K562 (cell line): ENCODE measurements at regions not wholly inside any gene's neighbourhood (a gene's known extent, or its start where the extent isn't known, plus 50 kb on each side); places are given as distances from the start of the nearest gene placed in this dataset.

Source experiments
- CXXC5 ChIP-seq: fragments of 250-450 bp; sonication (Bioruptor Pico); IDR thresholded peaks from 2 replicates; pipeline ENCODE4 v1.8.0; 2022; ENCODE audit warnings: inconsistent platforms, mild to moderate bottlenecking, moderate library complexity
- RBM39 ChIP-seq: fragments of 200-400 bp; formaldehyde crosslinking; optimal IDR thresholded peaks from 2 replicates; pipeline ENCODE3; 2018; ENCODE audit warnings: low read depth, low read length
- RFX5 ChIP-seq: IDR thresholded peaks from 2 replicates; pipeline ENCODE4 v1.6.1; 2011; ENCODE audit warnings: low read depth, mild to moderate bottlenecking, improper control_type of control experiment, low read length
- TF ChIP-seq, protein P1 (sequence below): IDR thresholded peaks from 3 replicates; pipeline ENCODE4 v1.6.1; 2011; ENCODE audit warnings: borderline replicate concordance, mild to moderate bottlenecking; ENCODE audit not compliant: insufficient read length, insufficient read depth
- TF ChIP-seq, protein P2 (sequence below): sonication (generic); formaldehyde crosslinking; IDR thresholded peaks from 2 replicates; pipeline ENCODE4 v1.8.1; 2023; ENCODE audit warnings: missing genetic modification reagents, mild to moderate bottlenecking, borderline replicate concordance
- TF ChIP-seq, protein P3 (sequence below), 2 experiments: fragments of 450-650 bp in 1 of 2; sonication (generic) in 1 of 2; formaldehyde crosslinking in 1 of 2; IDR thresholded peaks; 2 replicates each; pipeline versions ENCODE4 v1.7.1 to v1.9.0; 2016 to 2022; ENCODE audit warnings: inconsistent platforms in 1 of 2, mild to moderate bottlenecking in 1 of 2, missing genetic modification reagents in 1 of 2
- TF ChIP-seq, protein P4 (sequence below): fragments of 250-450 bp; sonication (Bioruptor Pico); IDR thresholded peaks from 2 replicates; pipeline ENCODE4 v1.8.0; 2022; ENCODE audit warnings: moderate library complexity, mild to moderate bottlenecking, inconsistent platforms
- TF ChIP-seq, protein P5 (sequence below): sonication (generic); formaldehyde crosslinking; IDR thresholded peaks from 2 replicates; pipeline ENCODE4 v1.4.0; 2020; ENCODE audit warnings: mild to moderate bottlenecking, missing genetic modification reagents

DNA sequence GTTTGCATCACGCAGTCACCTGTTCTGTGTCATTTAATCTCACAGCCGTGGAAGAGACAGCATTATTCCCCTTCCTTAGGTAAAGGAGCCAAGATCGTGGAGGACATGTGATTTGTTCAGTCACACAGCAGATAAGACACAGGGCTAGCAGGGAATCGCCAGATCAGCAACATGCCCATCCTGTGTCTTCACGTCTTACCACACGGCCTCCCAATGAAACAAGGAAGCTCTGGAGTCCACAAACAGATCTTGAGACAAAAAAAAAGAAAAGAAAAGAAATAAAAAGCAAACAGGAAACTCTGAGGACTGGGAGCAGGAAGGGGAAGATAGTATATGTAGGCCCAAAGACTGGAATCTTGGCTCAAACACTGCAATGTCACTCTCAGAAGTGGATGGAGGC lies 155.3 kb downstream of the ADSS2 start (continued):
- TF ChIP-seq, protein P1, sequence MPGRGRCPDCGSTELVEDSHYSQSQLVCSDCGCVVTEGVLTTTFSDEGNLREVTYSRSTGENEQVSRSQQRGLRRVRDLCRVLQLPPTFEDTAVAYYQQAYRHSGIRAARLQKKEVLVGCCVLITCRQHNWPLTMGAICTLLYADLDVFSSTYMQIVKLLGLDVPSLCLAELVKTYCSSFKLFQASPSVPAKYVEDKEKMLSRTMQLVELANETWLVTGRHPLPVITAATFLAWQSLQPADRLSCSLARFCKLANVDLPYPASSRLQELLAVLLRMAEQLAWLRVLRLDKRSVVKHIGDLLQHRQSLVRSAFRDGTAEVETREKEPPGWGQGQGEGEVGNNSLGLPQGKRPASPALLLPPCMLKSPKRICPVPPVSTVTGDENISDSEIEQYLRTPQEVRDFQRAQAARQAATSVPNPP: no peak
- TF ChIP-seq RBM39: no peak
- TF ChIP-seq, protein P2, sequence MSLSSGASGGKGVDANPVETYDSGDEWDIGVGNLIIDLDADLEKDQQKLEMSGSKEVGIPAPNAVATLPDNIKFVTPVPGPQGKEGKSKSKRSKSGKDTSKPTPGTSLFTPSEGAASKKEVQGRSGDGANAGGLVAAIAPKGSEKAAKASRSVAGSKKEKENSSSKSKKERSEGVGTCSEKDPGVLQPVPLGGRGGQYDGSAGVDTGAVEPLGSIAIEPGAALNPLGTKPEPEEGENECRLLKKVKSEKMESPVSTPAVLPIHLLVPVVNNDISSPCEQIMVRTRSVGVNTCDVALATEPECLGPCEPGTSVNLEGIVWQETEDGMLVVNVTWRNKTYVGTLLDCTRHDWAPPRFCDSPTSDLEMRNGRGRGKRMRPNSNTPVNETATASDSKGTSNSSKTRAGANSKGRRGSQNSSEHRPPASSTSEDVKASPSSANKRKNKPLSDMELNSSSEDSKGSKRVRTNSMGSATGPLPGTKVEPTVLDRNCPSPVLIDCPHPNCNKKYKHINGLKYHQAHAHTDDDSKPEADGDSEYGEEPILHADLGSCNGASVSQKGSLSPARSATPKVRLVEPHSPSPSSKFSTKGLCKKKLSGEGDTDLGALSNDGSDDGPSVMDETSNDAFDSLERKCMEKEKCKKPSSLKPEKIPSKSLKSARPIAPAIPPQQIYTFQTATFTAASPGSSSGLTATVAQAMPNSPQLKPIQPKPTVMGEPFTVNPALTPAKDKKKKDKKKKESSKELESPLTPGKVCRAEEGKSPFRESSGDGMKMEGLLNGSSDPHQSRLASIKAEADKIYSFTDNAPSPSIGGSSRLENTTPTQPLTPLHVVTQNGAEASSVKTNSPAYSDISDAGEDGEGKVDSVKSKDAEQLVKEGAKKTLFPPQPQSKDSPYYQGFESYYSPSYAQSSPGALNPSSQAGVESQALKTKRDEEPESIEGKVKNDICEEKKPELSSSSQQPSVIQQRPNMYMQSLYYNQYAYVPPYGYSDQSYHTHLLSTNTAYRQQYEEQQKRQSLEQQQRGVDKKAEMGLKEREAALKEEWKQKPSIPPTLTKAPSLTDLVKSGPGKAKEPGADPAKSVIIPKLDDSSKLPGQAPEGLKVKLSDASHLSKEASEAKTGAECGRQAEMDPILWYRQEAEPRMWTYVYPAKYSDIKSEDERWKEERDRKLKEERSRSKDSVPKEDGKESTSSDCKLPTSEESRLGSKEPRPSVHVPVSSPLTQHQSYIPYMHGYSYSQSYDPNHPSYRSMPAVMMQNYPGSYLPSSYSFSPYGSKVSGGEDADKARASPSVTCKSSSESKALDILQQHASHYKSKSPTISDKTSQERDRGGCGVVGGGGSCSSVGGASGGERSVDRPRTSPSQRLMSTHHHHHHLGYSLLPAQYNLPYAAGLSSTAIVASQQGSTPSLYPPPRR: no peak
- TF ChIP-seq, protein P3, sequence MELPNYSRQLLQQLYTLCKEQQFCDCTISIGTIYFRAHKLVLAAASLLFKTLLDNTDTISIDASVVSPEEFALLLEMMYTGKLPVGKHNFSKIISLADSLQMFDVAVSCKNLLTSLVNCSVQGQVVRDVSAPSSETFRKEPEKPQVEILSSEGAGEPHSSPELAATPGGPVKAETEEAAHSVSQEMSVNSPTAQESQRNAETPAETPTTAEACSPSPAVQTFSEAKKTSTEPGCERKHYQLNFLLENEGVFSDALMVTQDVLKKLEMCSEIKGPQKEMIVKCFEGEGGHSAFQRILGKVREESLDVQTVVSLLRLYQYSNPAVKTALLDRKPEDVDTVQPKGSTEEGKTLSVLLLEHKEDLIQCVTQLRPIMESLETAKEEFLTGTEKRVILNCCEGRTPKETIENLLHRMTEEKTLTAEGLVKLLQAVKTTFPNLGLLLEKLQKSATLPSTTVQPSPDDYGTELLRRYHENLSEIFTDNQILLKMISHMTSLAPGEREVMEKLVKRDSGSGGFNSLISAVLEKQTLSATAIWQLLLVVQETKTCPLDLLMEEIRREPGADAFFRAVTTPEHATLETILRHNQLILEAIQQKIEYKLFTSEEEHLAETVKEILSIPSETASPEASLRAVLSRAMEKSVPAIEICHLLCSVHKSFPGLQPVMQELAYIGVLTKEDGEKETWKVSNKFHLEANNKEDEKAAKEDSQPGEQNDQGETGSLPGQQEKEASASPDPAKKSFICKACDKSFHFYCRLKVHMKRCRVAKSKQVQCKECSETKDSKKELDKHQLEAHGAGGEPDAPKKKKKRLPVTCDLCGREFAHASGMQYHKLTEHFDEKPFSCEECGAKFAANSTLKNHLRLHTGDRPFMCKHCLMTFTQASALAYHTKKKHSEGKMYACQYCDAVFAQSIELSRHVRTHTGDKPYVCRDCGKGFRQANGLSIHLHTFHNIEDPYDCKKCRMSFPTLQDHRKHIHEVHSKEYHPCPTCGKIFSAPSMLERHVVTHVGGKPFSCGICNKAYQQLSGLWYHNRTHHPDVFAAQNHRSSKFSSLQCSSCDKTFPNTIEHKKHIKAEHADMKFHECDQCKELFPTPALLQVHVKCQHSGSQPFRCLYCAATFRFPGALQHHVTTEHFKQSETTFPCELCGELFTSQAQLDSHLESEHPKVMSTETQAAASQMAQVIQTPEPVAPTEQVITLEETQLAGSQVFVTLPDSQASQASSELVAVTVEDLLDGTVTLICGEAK (IDR thresholded peaks at IDR 0.05): peak; percentile 65
- TF ChIP-seq, protein P3 (CRISPR knock-in tag; IDR thresholded peaks at IDR 0.05): no peak
- TF ChIP-seq CXXC5 (CRISPR knock-in tag): peak; percentile 43; the same call in 1 of the 2 replicates
- TF ChIP-seq, protein P4, sequence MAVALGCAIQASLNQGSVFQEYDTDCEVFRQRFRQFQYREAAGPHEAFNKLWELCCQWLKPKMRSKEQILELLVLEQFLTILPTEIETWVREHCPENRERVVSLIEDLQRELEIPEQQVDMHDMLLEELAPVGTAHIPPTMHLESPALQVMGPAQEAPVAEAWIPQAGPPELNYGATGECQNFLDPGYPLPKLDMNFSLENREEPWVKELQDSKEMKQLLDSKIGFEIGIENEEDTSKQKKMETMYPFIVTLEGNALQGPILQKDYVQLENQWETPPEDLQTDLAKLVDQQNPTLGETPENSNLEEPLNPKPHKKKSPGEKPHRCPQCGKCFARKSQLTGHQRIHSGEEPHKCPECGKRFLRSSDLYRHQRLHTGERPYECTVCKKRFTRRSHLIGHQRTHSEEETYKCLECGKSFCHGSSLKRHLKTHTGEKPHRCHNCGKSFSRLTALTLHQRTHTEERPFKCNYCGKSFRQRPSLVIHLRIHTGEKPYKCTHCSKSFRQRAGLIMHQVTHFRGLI (CRISPR knock-in tag): no peak
- TF ChIP-seq, protein P5, sequence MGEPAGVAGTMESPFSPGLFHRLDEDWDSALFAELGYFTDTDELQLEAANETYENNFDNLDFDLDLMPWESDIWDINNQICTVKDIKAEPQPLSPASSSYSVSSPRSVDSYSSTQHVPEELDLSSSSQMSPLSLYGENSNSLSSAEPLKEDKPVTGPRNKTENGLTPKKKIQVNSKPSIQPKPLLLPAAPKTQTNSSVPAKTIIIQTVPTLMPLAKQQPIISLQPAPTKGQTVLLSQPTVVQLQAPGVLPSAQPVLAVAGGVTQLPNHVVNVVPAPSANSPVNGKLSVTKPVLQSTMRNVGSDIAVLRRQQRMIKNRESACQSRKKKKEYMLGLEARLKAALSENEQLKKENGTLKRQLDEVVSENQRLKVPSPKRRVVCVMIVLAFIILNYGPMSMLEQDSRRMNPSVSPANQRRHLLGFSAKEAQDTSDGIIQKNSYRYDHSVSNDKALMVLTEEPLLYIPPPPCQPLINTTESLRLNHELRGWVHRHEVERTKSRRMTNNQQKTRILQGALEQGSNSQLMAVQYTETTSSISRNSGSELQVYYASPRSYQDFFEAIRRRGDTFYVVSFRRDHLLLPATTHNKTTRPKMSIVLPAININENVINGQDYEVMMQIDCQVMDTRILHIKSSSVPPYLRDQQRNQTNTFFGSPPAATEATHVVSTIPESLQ: no peak
- no peak for TF ChIP-seq RFX5
